ENCODE measurements at regions not wholly inside any gene's neighbourhood (a gene's known extent, or its start where the extent isn't known, plus 50 kb on each side); places are given as distances from the start of the nearest gene placed in this dataset.
A peak's percentile ranks its signal among the peaks of the same experiment; 100 is the strongest.

DNA sequence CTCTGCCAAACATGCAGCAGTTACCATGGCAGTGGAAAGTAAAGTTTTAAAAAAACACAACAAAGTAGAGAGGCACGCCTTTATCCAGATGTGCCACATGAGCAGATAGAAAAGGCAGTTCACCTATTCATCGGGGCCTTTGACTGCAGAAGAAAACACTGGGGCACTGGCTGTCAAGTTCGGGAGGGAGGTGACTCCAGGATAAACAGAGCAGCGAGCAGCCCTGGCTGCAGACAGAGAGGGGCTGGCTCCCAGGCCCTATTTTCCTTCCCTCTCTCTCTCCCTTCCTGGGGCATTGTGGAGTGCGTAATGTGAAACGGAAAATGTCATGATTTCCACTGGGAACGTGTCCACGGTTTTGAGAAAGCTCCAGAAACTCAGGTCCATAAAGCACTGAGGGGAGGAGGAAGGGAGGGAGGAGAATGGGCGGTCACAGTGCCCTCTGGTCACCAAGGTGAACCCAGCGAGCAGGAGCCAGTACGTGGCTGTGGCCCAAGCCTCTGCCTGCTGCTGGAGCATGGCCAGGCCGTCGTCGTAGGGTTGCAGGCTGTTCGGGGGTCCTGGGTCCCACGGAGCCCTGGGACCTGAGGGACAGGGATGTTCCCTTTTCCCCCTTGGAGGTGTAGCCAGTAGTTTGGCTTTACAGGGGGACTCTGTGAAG, 114.7 kb upstream of the IRF2BP2 start (continued):
- TF ChIP-seq, protein P1, sequence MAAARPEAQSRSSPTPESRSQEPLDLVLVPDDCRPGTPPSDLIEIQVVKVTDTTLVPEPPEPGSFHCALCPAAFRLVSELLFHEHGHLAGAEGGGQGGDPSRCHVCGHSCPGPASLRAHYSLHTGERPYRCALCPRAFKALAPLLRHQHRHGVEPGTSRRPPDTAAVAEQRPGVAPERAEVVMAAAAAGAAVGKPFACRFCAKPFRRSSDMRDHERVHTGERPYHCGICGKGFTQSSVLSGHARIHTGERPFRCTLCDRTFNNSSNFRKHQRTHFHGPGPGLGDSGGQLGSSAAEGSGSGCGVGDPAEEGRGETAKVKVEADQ (CRISPR knock-in tag; IDR thresholded peaks at IDR 0.05; ENCODE audit: borderline replicate concordance): no peak
- TF ChIP-seq, protein P2, sequence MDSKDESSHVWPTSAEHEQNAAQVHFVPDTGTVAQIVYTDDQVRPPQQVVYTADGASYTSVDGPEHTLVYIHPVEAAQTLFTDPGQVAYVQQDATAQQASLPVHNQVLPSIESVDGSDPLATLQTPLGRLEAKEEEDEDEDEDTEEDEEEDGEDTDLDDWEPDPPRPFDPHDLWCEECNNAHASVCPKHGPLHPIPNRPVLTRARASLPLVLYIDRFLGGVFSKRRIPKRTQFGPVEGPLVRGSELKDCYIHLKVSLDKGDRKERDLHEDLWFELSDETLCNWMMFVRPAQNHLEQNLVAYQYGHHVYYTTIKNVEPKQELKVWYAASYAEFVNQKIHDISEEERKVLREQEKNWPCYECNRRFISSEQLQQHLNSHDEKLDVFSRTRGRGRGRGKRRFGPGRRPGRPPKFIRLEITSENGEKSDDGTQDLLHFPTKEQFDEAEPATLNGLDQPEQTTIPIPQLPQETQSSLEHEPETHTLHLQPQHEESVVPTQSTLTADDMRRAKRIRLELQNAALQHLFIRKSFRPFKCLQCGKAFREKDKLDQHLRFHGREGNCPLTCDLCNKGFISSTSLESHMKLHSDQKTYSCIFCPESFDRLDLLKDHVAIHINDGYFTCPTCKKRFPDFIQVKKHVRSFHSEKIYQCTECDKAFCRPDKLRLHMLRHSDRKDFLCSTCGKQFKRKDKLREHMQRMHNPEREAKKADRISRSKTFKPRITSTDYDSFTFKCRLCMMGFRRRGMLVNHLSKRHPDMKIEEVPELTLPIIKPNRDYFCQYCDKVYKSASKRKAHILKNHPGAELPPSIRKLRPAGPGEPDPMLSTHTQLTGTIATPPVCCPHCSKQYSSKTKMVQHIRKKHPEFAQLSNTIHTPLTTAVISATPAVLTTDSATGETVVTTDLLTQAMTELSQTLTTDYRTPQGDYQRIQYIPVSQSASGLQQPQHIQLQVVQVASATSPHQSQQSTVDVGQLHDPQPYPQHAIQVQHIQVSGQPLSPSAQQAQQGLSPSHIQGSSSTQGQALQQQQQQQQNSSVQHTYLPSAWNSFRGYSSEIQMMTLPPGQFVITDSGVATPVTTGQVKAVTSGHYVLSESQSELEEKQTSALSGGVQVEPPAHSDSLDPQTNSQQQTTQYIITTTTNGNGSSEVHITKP (CRISPR knock-in tag; IDR thresholded peaks at IDR 0.05; ENCODE audit: low read depth): no peak
- TF ChIP-seq PHF20 (CRISPR knock-in tag; IDR thresholded peaks at IDR 0.05) (no peak; the same call in 1 of the 2 replicates), ZNF510 (CRISPR knock-in tag; IDR thresholded peaks at IDR 0.05; ENCODE audit: low read depth) (no peak), HNRNPUL1 (IDR thresholded peaks at IDR 0.05; ENCODE audit: low read depth, low read length) (no peak), MXD4 (CRISPR knock-in tag; IDR thresholded peaks at IDR 0.05) (peak; percentile 37; the same call in 1 of the 2 replicates), MZF1 (CRISPR knock-in tag; IDR thresholded peaks at IDR 0.05; ENCODE audit: borderline replicate concordance) (no peak), ZNF138 (CRISPR knock-in tag; IDR thresholded peaks at IDR 0.05; ENCODE audit: low read depth) (no peak; the same call in 1 of the 2 replicates), MTA1 (CRISPR knock-in tag; IDR thresholded peaks at IDR 0.05; ENCODE audit: borderline replicate concordance) (no peak), GTF3A (CRISPR knock-in tag; conservative IDR thresholded peaks at IDR 0.05) (no peak), ZNF83 (CRISPR knock-in tag; IDR thresholded peaks at IDR 0.05; ENCODE audit: borderline replicate concordance) (no peak), POLR2AphosphoS2 (IDR thresholded peaks at IDR 0.05; ENCODE audit: low read depth, low read length) (no peak; the same call in 1 of the 2 replicates), POLR2A (IDR thresholded peaks at IDR 0.05; ENCODE audit: insufficient read depth in 1 of 2, low read depth in 2 of 2, low read length in 2 of 2) (peak; percentile 84 to 87), KLF12 (CRISPR knock-in tag; IDR thresholded peaks at IDR 0.05; ENCODE audit: borderline replicate concordance) (no peak), PPARG (CRISPR knock-in tag; conservative IDR thresholded peaks at IDR 0.05) (no peak)
- TF ChIP-seq, protein P3, sequence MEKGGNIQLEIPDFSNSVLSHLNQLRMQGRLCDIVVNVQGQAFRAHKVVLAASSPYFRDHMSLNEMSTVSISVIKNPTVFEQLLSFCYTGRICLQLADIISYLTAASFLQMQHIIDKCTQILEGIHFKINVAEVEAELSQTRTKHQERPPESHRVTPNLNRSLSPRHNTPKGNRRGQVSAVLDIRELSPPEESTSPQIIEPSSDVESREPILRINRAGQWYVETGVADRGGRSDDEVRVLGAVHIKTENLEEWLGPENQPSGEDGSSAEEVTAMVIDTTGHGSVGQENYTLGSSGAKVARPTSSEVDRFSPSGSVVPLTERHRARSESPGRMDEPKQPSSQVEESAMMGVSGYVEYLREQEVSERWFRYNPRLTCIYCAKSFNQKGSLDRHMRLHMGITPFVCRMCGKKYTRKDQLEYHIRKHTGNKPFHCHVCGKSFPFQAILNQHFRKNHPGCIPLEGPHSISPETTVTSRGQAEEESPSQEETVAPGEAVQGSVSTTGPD (CRISPR knock-in tag; IDR thresholded peaks at IDR 0.05): no peak
- TF ChIP-seq, protein P4, sequence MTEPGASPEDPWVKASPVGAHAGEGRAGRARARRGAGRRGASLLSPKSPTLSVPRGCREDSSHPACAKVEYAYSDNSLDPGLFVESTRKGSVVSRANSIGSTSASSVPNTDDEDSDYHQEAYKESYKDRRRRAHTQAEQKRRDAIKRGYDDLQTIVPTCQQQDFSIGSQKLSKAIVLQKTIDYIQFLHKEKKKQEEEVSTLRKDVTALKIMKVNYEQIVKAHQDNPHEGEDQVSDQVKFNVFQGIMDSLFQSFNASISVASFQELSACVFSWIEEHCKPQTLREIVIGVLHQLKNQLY (CRISPR knock-in tag; IDR thresholded peaks at IDR 0.05): peak; percentile 68
- TF ChIP-seq, protein P5, sequence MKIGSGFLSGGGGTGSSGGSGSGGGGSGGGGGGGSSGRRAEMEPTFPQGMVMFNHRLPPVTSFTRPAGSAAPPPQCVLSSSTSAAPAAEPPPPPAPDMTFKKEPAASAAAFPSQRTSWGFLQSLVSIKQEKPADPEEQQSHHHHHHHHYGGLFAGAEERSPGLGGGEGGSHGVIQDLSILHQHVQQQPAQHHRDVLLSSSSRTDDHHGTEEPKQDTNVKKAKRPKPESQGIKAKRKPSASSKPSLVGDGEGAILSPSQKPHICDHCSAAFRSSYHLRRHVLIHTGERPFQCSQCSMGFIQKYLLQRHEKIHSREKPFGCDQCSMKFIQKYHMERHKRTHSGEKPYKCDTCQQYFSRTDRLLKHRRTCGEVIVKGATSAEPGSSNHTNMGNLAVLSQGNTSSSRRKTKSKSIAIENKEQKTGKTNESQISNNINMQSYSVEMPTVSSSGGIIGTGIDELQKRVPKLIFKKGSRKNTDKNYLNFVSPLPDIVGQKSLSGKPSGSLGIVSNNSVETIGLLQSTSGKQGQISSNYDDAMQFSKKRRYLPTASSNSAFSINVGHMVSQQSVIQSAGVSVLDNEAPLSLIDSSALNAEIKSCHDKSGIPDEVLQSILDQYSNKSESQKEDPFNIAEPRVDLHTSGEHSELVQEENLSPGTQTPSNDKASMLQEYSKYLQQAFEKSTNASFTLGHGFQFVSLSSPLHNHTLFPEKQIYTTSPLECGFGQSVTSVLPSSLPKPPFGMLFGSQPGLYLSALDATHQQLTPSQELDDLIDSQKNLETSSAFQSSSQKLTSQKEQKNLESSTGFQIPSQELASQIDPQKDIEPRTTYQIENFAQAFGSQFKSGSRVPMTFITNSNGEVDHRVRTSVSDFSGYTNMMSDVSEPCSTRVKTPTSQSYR (CRISPR knock-in tag; IDR thresholded peaks at IDR 0.05; ENCODE audit: borderline replicate concordance): peak; percentile 8; the same call in 1 of the 2 replicates
